PFSK-1 (cell line): ENCODE measurements at regions not wholly inside any gene's neighbourhood (a gene's known extent, or its start where the extent isn't known, plus 50 kb on each side); places are given as distances from the start of the nearest gene placed in this dataset.

Source experiments
- FOXP2 ChIP-seq: optimal IDR thresholded peaks from 2 replicates; pipeline ENCODE3; 2011; ENCODE audit warnings: borderline replicate concordance, control low read depth, inconsistent platforms; ENCODE audit not compliant: insufficient read depth; ENCODE audit errors: extremely low read length, extremely low read depth
- POLR2AphosphoS5 ChIP-seq: IDR thresholded peaks from 2 replicates; pipeline ENCODE4 v1.6.1; 2012; ENCODE audit warnings: low read depth, mild to moderate bottlenecking, control low read depth, low read length, moderate library complexity
- REST ChIP-seq, 2 experiments: IDR thresholded peaks; 2 replicates each; pipeline versions ENCODE4 v1.6.1 to v1.8.0; 2011 to 2012; ENCODE audit warnings: low read depth in 2 of 2, low read length in 2 of 2, control low read depth in 1 of 2, inconsistent platforms in 1 of 2, mild to moderate bottlenecking in 1 of 2, moderate library complexity in 1 of 2; ENCODE audit not compliant: insufficient read depth in 1 of 2
- SIN3A ChIP-seq: IDR thresholded peaks from 2 replicates; pipeline ENCODE4 v1.6.1; 2012; ENCODE audit warnings: mild to moderate bottlenecking, low read length, moderate library complexity, borderline replicate concordance; ENCODE audit not compliant: insufficient read depth
- TAF1 ChIP-seq: IDR thresholded peaks from 2 replicates; pipeline ENCODE4 v1.6.1; 2012; ENCODE audit warnings: low read length, control low read depth, borderline replicate concordance; ENCODE audit not compliant: insufficient read depth

GRCh38 chr11:109668973-109669634 is 247.1 kb downstream of the C11orf87 start:
- no peak for TF ChIP-seq SIN3A
- TF ChIP-seq FOXP2 = no peak
- TF ChIP-seq REST (IDR thresholded peaks at IDR 0.05; ENCODE audit: insufficient read depth in 1 of 2, low read depth in 2 of 2, low read length in 2 of 2) = no peak

- TF ChIP-seq POLR2AphosphoS5 (no peak), TAF1 (no peak), REST (IDR thresholded peaks at IDR 0.05; ENCODE audit: insufficient read depth in 1 of 2, low read depth in 2 of 2, low read length in 2 of 2) (no peak), SIN3A (no peak)
These were observed 255.2 kb downstream of the C11orf87 start for GRCh38 chr11:109677231-109677630.

GRCh38 chr11:109677876-109678275 is 255.9 kb downstream of the C11orf87 start:
- TF ChIP-seq SIN3A (no peak), TAF1 (no peak), REST (IDR thresholded peaks at IDR 0.05; ENCODE audit: insufficient read depth in 1 of 2, low read depth in 2 of 2, low read length in 2 of 2) (no peak), FOXP2 (no peak), POLR2AphosphoS5 (no peak)

- TF ChIP-seq TAF1 (no peak), SIN3A (no peak), REST (IDR thresholded peaks at IDR 0.05; ENCODE audit: insufficient read depth in 1 of 2, low read depth in 2 of 2, low read length in 2 of 2) (no peak), POLR2AphosphoS5 (no peak)
These were observed 258.1 kb downstream of the C11orf87 start for GRCh38 chr11:109680127-109680526.

- no peak for TF ChIP-seq TAF1
- no peak for TF ChIP-seq REST (IDR thresholded peaks at IDR 0.05; ENCODE audit: insufficient read depth in 1 of 2, low read depth in 2 of 2, low read length in 2 of 2)
- no peak for TF ChIP-seq POLR2AphosphoS5
- no peak for TF ChIP-seq FOXP2
- no peak for TF ChIP-seq SIN3A
These were observed 273.7 kb downstream of the C11orf87 start for GRCh38 chr11:109695696-109696095.
